GM19328 (cell line): ENCODE measurements at regions not wholly inside any gene's neighbourhood (a gene's known extent, or its start where the extent isn't known, plus 50 kb on each side); places are given as distances from the start of the nearest gene placed in this dataset.
"Not testable (repeated sequence)": the region's sequence is repeated elsewhere in the genome, so short reads cannot be mapped to it uniquely, and the experiment has no call there.

Source experiments
- ATAC-seq: cut with Tn5 transposase; IDR thresholded peaks from one replicate; pipeline ENCODE4 v1.9.1; 2021; ENCODE audit warnings: mild to moderate bottlenecking, moderate library complexity; ENCODE audit not compliant: unreplicated experiment

- not testable (repeated sequence) for ATAC-seq
Observed at GRCh38 chr6:12542319-12543115, 174.1 kb upstream of the PHACTR1 start.

DNA sequence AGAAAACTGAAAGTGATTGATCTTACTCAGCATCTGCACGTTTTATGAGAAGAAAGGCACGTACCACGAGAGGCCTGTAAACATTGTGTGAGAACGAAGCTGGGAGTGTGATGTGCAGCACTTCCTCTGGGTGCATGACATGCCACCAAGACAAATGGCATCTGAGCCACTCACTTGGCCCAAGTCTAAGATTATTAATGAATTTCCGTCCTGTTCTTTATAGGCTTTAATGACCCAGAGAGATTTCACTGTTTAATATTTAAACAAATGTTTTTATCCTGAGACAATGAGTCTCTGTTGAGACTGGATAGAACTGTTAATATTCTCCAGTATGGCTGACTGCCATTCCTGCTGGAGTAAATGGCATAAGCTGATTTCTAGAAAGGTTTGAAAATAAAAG lies 172.6 kb upstream of the PHACTR1 start:
- no peak for ATAC-seq

DNA sequence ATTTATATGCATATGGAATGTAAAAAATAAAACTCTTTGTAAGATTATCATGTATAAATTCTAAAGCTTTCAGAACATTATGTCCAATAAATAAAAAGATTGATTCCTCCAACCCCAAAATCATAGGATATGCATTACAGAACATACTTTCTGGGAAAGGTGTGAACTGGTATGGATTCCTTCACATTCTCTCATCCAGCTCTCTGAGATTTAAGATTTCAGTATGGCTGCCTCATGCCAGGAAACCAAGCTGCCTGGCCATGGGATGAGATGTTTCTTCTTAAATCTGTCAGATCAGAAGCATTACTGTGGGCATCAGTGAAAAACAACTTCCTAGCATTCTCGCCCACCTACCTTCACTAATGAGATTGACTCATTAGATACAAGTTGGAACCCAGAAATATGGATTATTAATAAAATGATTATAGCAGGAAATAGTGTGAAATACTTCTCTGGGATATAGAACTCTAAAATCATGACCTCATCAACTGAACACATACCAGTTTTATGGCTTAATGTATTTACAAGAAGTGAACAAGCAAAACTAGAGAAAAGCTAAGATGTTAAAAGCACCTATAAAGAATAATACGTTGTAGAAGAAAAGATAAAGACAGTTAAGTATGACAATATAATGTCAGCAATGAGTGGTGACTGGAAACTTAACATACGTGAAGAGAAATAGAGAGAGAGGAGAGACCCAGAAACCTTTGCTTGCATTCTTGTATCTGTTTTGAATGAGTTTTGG lies 171.6 kb upstream of the PHACTR1 start:
- ATAC-seq: no peak

- no peak for ATAC-seq
Observed at GRCh38 chr6:12545619-12546409, 170.8 kb upstream of the PHACTR1 start.

- no peak for ATAC-seq
Observed at GRCh38 chr6:12546410-12547002, 170.1 kb upstream of the PHACTR1 start.

GRCh38 chr6:12548526-12548925 lies 168.0 kb upstream of the PHACTR1 start:
- no peak for ATAC-seq

GRCh38 chr6:12549445-12549844 lies 167.1 kb upstream of the PHACTR1 start:
- ATAC-seq: not testable (repeated sequence)

DNA sequence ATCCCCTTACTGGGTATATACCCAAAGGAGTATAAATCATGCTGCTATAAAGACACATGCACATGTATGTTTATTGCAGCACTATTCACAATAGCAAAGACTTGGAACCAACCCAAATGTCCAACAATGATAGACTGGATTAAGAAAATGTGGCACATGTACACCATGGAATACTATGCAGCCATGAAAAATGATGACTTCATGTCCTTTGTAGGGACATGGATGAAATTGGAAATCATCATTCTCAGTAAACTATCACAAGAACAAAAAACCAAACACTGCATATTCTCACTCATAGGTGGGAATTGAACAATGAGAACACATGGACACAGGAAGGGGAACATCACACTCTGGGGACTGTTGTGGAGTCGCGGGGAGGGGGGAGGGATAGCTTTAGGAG lies 161.7 kb upstream of the PHACTR1 start:
- ATAC-seq: not testable (repeated sequence)

- ATAC-seq: no peak
Observed at GRCh38 chr6:12555267-12555666, 161.3 kb upstream of the PHACTR1 start.

DNA sequence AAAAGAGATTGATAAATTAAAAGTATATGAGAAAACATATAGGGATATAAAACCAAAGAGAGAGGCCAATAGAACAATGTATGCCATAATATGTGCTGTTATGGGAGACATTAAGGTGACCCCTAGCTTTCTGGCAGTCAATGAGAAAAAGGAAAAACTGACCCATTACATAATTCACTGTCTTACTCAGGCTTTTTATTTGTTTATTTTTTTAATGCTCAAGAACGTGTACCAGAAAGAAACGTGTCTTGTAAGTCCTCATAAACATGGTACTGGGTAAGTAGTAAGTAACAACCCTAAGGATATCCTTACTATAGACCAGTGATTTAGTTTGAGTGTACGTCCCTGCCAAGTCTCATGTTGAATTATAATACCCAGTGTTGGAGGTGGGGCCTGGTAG lies 160.8 kb upstream of the PHACTR1 start:
- no peak for ATAC-seq

- no peak for ATAC-seq
Observed at GRCh38 chr6:12557765-12558164, 158.8 kb upstream of the PHACTR1 start.

GRCh38 chr6:12560315-12560714 lies 156.3 kb upstream of the PHACTR1 start:
- ATAC-seq: no peak

- no peak for ATAC-seq
Observed at GRCh38 chr6:12566618-12567123, 149.9 kb upstream of the PHACTR1 start.

DNA sequence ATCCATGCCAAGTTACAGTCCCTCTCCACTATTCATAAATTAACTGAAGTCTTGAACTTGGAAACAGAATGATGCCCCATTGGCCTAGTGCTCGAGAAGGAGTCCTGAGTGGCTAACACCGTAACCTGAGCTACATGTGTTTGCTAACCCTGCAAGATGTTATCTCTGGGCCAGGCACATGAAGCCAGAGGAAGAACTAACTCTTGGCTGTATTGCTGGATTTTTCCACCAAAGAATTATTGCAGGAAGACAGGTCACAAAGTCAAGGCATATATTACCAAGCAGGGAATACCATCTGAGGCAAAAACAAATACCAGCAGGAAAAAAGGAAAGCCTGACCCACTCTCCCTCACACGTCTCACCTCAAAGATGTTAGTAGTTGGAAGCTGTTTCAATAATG lies 148.9 kb upstream of the PHACTR1 start:
- no peak for ATAC-seq

GRCh38 chr6:12569646-12570045 lies 146.9 kb upstream of the PHACTR1 start:
- ATAC-seq: no peak

GRCh38 chr6:12570461-12571030 lies 146.0 kb upstream of the PHACTR1 start:
- no peak for ATAC-seq

DNA sequence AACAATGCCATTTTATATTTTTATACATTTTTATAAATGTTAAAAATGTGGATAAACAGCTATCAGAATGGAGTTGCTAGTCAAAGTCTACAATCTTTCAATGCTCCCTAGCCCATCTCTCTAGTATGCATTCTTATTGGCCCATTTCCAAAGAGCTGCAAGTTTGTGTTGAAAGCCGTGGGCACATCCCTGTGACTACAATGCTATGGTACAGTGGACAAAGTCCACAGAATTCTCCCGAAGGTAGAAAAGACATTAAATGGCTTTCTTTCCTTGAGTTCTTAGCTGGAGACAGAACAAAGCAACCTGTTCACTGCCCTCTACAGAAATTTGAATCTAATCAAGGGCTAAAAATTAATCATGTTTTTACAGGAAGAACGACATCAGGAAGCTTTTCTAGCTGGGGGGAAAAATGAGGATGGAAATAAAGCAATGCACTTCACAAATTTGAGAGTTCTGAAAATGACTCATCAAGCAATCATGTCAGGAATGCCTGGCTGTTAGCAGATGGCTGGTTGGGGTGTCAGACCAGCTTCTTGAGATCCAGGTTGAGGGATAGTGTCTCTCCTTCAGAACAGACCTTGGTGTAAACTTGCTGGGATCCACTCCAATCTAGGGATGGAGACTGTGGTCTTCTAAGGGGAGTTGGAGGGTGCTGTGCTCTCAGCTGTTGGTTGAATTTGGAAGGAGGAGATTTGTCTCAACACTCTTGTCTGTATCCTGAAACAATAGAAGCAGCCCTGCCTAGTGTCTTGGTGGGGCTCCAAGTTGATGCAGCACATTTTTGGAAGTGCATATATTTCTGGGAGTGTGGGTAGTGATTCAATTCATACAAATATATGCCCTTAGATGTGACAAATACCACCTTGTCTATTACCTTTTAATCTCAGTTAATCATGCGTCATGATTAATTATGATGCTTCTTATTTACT lies 143.4 kb upstream of the PHACTR1 start:
- no peak for ATAC-seq

DNA sequence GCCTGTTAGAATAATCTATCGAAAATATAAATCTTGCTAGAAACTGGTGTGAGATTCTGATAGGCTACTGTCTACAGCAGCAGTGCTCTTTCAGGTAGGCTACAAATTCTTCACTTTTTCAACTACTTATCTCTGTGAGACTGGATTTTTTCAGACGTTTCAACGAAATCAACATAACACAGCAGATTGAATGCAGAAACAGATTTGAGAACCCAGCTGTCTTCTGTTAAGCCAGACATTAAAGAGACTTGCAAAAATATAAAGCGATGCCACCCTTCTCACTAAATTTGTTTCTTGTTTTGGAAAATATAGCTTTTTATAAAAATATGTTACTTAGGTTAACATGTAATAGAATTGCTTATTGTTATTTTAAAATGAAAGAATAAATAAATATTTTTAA lies 140.6 kb upstream of the PHACTR1 start:
- ATAC-seq: no peak

DNA sequence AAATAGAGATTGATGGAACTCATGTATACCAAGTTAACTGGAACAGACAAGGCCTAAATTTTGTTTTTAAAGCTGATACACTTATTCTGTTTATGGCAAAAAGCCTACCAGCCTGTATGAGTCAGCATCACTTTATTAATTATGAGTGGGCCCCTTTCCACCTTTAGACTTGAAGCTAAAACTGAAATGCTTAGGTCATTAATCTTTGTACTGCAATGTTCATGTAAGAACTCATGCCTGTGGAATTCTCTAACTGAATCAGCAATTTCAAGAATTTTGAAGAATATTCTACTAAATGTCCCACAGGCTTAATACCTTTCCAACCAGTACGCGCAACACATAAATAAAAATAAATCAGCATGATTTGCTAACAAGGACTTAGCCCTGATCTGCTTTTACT lies 140.2 kb upstream of the PHACTR1 start:
- no peak for ATAC-seq
